Endothelial cell of umbilical vein (primary cell): ENCODE measurements at regions not wholly inside any gene's neighbourhood (a gene's known extent, or its start where the extent isn't known, plus 50 kb on each side); places are given as distances from the start of the nearest gene placed in this dataset.

Source experiments
- BruUV-seq: library from RNA; stranded (reverse); fragments of 400-500 nt; replicated peaks from 2 replicates; lab custom pipeline; 2021; lab: Mats Ljungman, UMichigan
- CTCF ChIA-PET: fragments of 300-600, 350-600 bp; sonication (Branson Sonifier 250); formaldehyde crosslinking; loops from one replicate; lab custom pipeline; 2021; ENCODE audit warnings: antibody characterized with exemption, inconsistent platforms; lab: Charles Lee
- POLR2A ChIA-PET: fragments of 300-600, 350-600 bp; sonication (Branson Sonifier 250); formaldehyde crosslinking; loops from one replicate; lab custom pipeline; 2021; ENCODE audit warnings: antibody characterized with exemption, inconsistent platforms; lab: Charles Lee
- DNase-seq: peaks from one replicate; pipeline ENCODE4 v3.0.0-alpha.2; 2011; ENCODE audit warnings: low read depth, low spot score
- FAIRE-seq: peaks from 2 replicates; lab custom pipeline; 2011; peaks lifted over from hg19 to GRCh38; lab: Jason Lieb, UNC
- H2AFZ ChIP-seq: 2 replicates; pipeline ENCODE4 v1.6.0; 2012; ENCODE audit warnings: low read depth, low read length, control low read depth, inconsistent platforms
- H3K27ac ChIP-seq: 2 replicates; pipeline ENCODE4 v1.5.1; 2011; ENCODE audit warnings: low read depth, mild to moderate bottlenecking, control low read depth, low read length, moderate library complexity; ENCODE audit not compliant: insufficient read depth
- H3K27me3 ChIP-seq, 2 experiments: 2 replicates each; pipeline versions ENCODE4 v1.6.0 to v1.6.1; 2011; ENCODE audit warnings: low read length in 2 of 2, mixed read lengths in 1 of 2; ENCODE audit not compliant: control insufficient read depth in 2 of 2, insufficient read depth in 2 of 2
- H3K36me3 ChIP-seq, 2 experiments: 2 replicates in 1 of 2; 3 replicates in 1 of 2; pipeline ENCODE4 v1.5.1; 2011; ENCODE audit warnings: low read length in 2 of 2, mild to moderate bottlenecking in 1 of 2, moderate library complexity in 1 of 2; ENCODE audit not compliant: control insufficient read depth in 2 of 2, insufficient read depth in 2 of 2; ENCODE audit errors: extremely low read depth in 1 of 2
- H3K4me1 ChIP-seq: 3 replicates; pipeline ENCODE4 v1.5.1; 2011; ENCODE audit warnings: mild to moderate bottlenecking, low read length; ENCODE audit not compliant: control insufficient read depth, insufficient read depth; ENCODE audit errors: extremely low read depth
- H3K4me2 ChIP-seq: 2 replicates; pipeline ENCODE4 v1.6.1; 2011; ENCODE audit warnings: low read length, control low read depth, mixed read lengths; ENCODE audit not compliant: insufficient read depth
- H3K4me3 ChIP-seq, 3 experiments: fragments of 200-600 bp in 1 of 3; sonication (generic), shearing (Covaris generic) in 1 of 3; replicated peaks in 1 of 3; 2 replicates each; pipeline ENCODE4 v1.5.1; 2011 to 2016; ENCODE audit warnings: control low read depth in 3 of 3, low read length in 3 of 3, mild to moderate bottlenecking in 2 of 3, inconsistent platforms in 1 of 3, low read depth in 1 of 3, moderate library complexity in 1 of 3; ENCODE audit not compliant: insufficient read depth in 1 of 3
- H3K79me2 ChIP-seq: 2 replicates; pipeline ENCODE4 v1.6.0; 2012; ENCODE audit warnings: low read length, inconsistent platforms; ENCODE audit not compliant: control insufficient read depth, insufficient read depth
- H3K9ac ChIP-seq: replicated peaks from 2 replicates; pipeline ENCODE3; 2011; ENCODE audit warnings: low read length, control low read depth; ENCODE audit not compliant: insufficient read depth; ENCODE audit errors: extremely low read depth
- H3K9me1 ChIP-seq: replicated peaks from 3 replicates; pipeline ENCODE4 v1.6.0; 2011; ENCODE audit warnings: mild to moderate bottlenecking, low read length; ENCODE audit not compliant: control insufficient read depth, insufficient read depth; ENCODE audit errors: extremely low read depth
- H3K9me3 ChIP-seq: replicated peaks from 2 replicates; pipeline ENCODE4 v1.5.1; 2012; ENCODE audit warnings: low read length, inconsistent platforms; ENCODE audit not compliant: control insufficient read depth, insufficient read depth
- H4K20me1 ChIP-seq: replicated peaks from 2 replicates; pipeline ENCODE3; 2011; ENCODE audit warnings: mild to moderate bottlenecking, low read length; ENCODE audit not compliant: control insufficient read depth, insufficient read depth; ENCODE audit errors: extremely low read depth
- FOS ChIP-seq: IDR thresholded peaks from 2 replicates; pipeline ENCODE4 v1.6.1; 2011; ENCODE audit warnings: mild to moderate bottlenecking, low read length, moderate library complexity, borderline replicate concordance; ENCODE audit not compliant: insufficient read depth
- POLR2A ChIP-seq: IDR thresholded peaks from 2 replicates; pipeline ENCODE4 v1.6.1; 2012; ENCODE audit warnings: low read depth, mild to moderate bottlenecking, control low read depth, low read length
- dilution Hi-C: fragments of 300-500 bp; cut with MboI; formaldehyde crosslinking; loops from one replicate; pipeline ENCODE4 v1.15.0; 2019; ENCODE audit warnings: low sequenced_read_pairs; ENCODE audit not compliant: extremely low pct_ligation_motif_present
- intact Hi-C: fragments of 100-400 bp; cut with micrococcal nuclease; formaldehyde crosslinking; loops from one replicate; pipeline ENCODE4 v1.10.0; 2022

GRCh38 chr3:117874904-117875874, 1159.5 kb downstream of the IGSF11 start:
- H3K9ac ChIP-seq, result no peak overlapping the region
- H3K36me3 ChIP-seq, result no peaks in the 10 kb centered on the region
- no peaks in the 10 kb centered on the region for H3K9me3 ChIP-seq
- H3K4me1 ChIP-seq, result peaks cover 2% of the 10 kb centered on the region
- POLR2A ChIA-PET, result no interaction called here
- FAIRE-seq (no peak), DNase-seq (no peak)
- intact Hi-C loops, result loop anchor here (5.0 kb wide), 1 partner anchor 83 kb away; no protein-coding TSS in a partner anchor
- no TSS peak for BruUV-seq
- H3K27ac ChIP-seq, result no peak overlapping the region
- no peaks in the 10 kb centered on the region for H3K79me2 ChIP-seq
- no peak overlapping the region for H2AFZ ChIP-seq
- dilution Hi-C loops, result no loop called here
- H3K4me3 ChIP-seq, result no peak overlapping the region
- no peak for TF ChIP-seq POLR2A
- H3K4me2 ChIP-seq, result no peak overlapping the region
- no peaks in the 10 kb centered on the region for H3K27me3 ChIP-seq
- H3K9me1 ChIP-seq, result no peaks in the 10 kb centered on the region
- H4K20me1 ChIP-seq, result no peaks in the 10 kb centered on the region
- CTCF ChIA-PET, result interaction anchor here (1.3 kb wide), 1 partner anchor 28 kb away, joined by 3 read pairs; no protein-coding TSS in a partner anchor

- no peaks in the 10 kb centered on the region for H3K27me3 ChIP-seq
- H3K9me1 ChIP-seq, result no peaks in the 10 kb centered on the region
- H3K9me3 ChIP-seq, result no peaks in the 10 kb centered on the region
- ChIA-PET CTCF (interaction anchor here (1.3 kb wide), 1 partner anchor 27 kb away, joined by 3 read pairs; no protein-coding TSS in a partner anchor), POLR2A (no interaction called here)
- no peak for DNase-seq
- H3K27ac ChIP-seq, result no peak overlapping the region
- no peak overlapping the region for H3K9ac ChIP-seq
- H4K20me1 ChIP-seq, result no peaks in the 10 kb centered on the region
- no peak overlapping the region for H3K4me3 ChIP-seq
- intact Hi-C loops, result loop anchor here (5.0 kb wide), 1 partner anchor 84 kb away; no protein-coding TSS in a partner anchor
- no peaks in the 10 kb centered on the region for H3K36me3 ChIP-seq
- H2AFZ ChIP-seq, result no peak overlapping the region
- H3K4me2 ChIP-seq, result no peak overlapping the region
- FAIRE-seq, result no peak
- H3K4me1 ChIP-seq, result peaks cover 2% of the 10 kb centered on the region
- dilution Hi-C loops, result no loop called here
- TF ChIP-seq FOS, result no peak
- no TSS peak for BruUV-seq
- no peaks in the 10 kb centered on the region for H3K79me2 ChIP-seq
Observed at GRCh38 chr3:117875887-117876286, 1158.8 kb downstream of the IGSF11 start.
